RWPE1 (cell line): ENCODE measurements at regions not wholly inside any gene's neighbourhood (a gene's known extent, or its start where the extent isn't known, plus 50 kb on each side); places are given as distances from the start of the nearest gene placed in this dataset.

ENCODE experiments used
- CTCF ChIA-PET: fragments of 350-600 bp; sonication (Branson Sonifier 250); formaldehyde crosslinking; extraction: SDS; loops from one replicate; lab custom pipeline; 2021; lab: Yijun Ruan, JAX
- POLR2A ChIA-PET: fragments of 400-600 bp; formaldehyde crosslinking; extraction: SDS; loops from one replicate; lab custom pipeline; 2020; ENCODE audit warnings: antibody characterized with exemption; ENCODE audit not compliant: low non-redundant PET; lab: Yijun Ruan, JAX
- DNase-seq: peaks from one replicate; pipeline ENCODE4 v3.0.0; 2012; ENCODE audit warnings: low spot score
- H3K27ac ChIP-seq: fragments of 450-650 bp; 2 replicates; pipeline ENCODE4 v1.5.1; 2017
- CTCF ChIP-seq: fragments of 450-650 bp; conservative IDR thresholded peaks from 2 replicates; pipeline ENCODE4 v1.5.1; 2017; ENCODE audit warnings: low read depth, mild to moderate bottlenecking

GRCh38 chrX:20591246-20591645 is 324.5 kb upstream of the RPS6KA3 start:
- CTCF ChIA-PET = interaction anchor here (0.5 kb wide), 1 partner anchor 1493 kb away, joined by 4 read pairs; no protein-coding TSS in a partner anchor
- TF ChIP-seq CTCF = no peak
- POLR2A ChIA-PET = no interaction called here
- H3K27ac ChIP-seq = no peak overlapping the region
- DNase-seq = no peak

- ChIA-PET CTCF (no interaction called here), POLR2A (no interaction called here)
- H3K27ac ChIP-seq = no peak overlapping the region
- TF ChIP-seq CTCF = no peak
- DNase-seq = no peak
Measured at GRCh38 chrX:20585782-20586181, 319.1 kb upstream of the RPS6KA3 start.

- TF ChIP-seq CTCF = no peak
- H3K27ac ChIP-seq = no peak overlapping the region
- CTCF ChIA-PET = no interaction called here
- DNase-seq = no peak
- POLR2A ChIA-PET = no interaction called here
Measured at GRCh38 chrX:20571611-20572010, 304.9 kb upstream of the RPS6KA3 start.

- CTCF ChIA-PET = no interaction called here
- H3K27ac ChIP-seq = no peak overlapping the region
- no peak for DNase-seq
- no peak for TF ChIP-seq CTCF
- POLR2A ChIA-PET = no interaction called here
Measured at GRCh38 chrX:20567108-20567507, 300.4 kb upstream of the RPS6KA3 start.

GRCh38 chrX:20547611-20548051 is 280.9 kb upstream of the RPS6KA3 start:
- CTCF ChIA-PET = interaction anchor here (0.6 kb wide), 1 partner anchor 463 kb away, joined by 3 read pairs; no protein-coding TSS in a partner anchor
- DNase-seq = no peak

GRCh38 chrX:20545538-20545937 is 278.8 kb upstream of the RPS6KA3 start:
- DNase-seq = no peak

More at GRCh38 chrX:20547611-20548051, 280.9 kb upstream of the RPS6KA3 start:
- no peak overlapping the region for H3K27ac ChIP-seq
- POLR2A ChIA-PET = no interaction called here
- no peak for TF ChIP-seq CTCF

More at GRCh38 chrX:20545538-20545937, 278.8 kb upstream of the RPS6KA3 start:
- no peak overlapping the region for H3K27ac ChIP-seq
- TF ChIP-seq CTCF = no peak
- POLR2A ChIA-PET = no interaction called here
- CTCF ChIA-PET = no interaction called here
